ENCODE measurements at regions not wholly inside any gene's neighbourhood (a gene's known extent, or its start where the extent isn't known, plus 50 kb on each side); places are given as distances from the start of the nearest gene placed in this dataset.

- no peak for DNase-seq
- intact Hi-C loops (cut with DNase I) = no loop called here
- H3K36me3 ChIP-seq = no peaks in the 10 kb centered on the region
- WGBS, 2 donors = 74 to 88% methylated on average over 1 of the region's 1 CpG
- TF ChIP-seq POLR2A (IDR thresholded peaks at IDR 0.05) (no peak), POLR2AphosphoS5 (IDR thresholded peaks at IDR 0.05) (no peak), EP300 (IDR thresholded peaks at IDR 0.05) (no peak), CTCF (IDR thresholded peaks at IDR 0.05) (no peak)
- no peaks in the 10 kb centered on the region for H3K9me3 ChIP-seq
- no peaks in the 10 kb centered on the region for H3K27me3 ChIP-seq
- H3K4me3 ChIP-seq = no peak overlapping the region
- no peak overlapping the region for H3K27ac ChIP-seq
- H3K4me1 ChIP-seq = peaks cover 0 to 9% (median 7%) of the 10 kb centered on the region in 4 donors
These were observed 259.6 kb upstream of the UBE2E3 start for GRCh38 chr2:180720829-180721228.

GRCh38 chr2:180717588-180717987, 262.8 kb upstream of the UBE2E3 start:
- Histone ChIP-seq H3K4me3 (no peak overlapping the region), H3K36me3 (no peaks in the 10 kb centered on the region), H3K4me1 (peaks cover 0 to 1% (median under 1%) of the 10 kb centered on the region in 4 donors), H3K27ac (no peak overlapping the region), H3K27me3 (no peaks in the 10 kb centered on the region), H3K9me3 (peaks cover 0 to under 1% (median 0%) of the 10 kb centered on the region in 4 donors)
- TF ChIP-seq POLR2A (IDR thresholded peaks at IDR 0.05) (no peak), CTCF (IDR thresholded peaks at IDR 0.05) (no peak)
- WGBS, 2 donors = 87 to 94% methylated on average over 3 of the region's 3 CpGs
- DNase-seq = no peak
- intact Hi-C loops (cut with DNase I) = no loop called here

GRCh38 chr2:180716186-180717180, 263.9 kb upstream of the UBE2E3 start:
- no peak overlapping the region for H3K27ac ChIP-seq
- H3K4me3 ChIP-seq = no peak overlapping the region
- intact Hi-C loops (cut with DNase I) = no loop called here
- TF ChIP-seq EP300 (IDR thresholded peaks at IDR 0.05) (no peak), POLR2AphosphoS5 (IDR thresholded peaks at IDR 0.05) (no peak), POLR2A (IDR thresholded peaks at IDR 0.05) (no peak), CTCF (IDR thresholded peaks at IDR 0.05) (no peak)
- H3K9me3 ChIP-seq = peaks cover 0 to 2% (median 0%) of the 10 kb centered on the region in 4 donors
- 84 to 86% methylated on average over 4 of the region's 4 CpGs for WGBS, 2 donors
- H3K27me3 ChIP-seq = no peaks in the 10 kb centered on the region
- H3K4me1 ChIP-seq = no peaks in the 10 kb centered on the region
- no peaks in the 10 kb centered on the region for H3K36me3 ChIP-seq
- DNase-seq = no peak

GRCh38 chr2:180715044-180715443, 265.4 kb upstream of the UBE2E3 start:
- no peak for DNase-seq
- Histone ChIP-seq H3K36me3 (no peaks in the 10 kb centered on the region), H3K9me3 (peaks cover 0 to 2% (median 0%) of the 10 kb centered on the region in 4 donors), H3K27ac (no peak overlapping the region), H3K4me3 (no peak overlapping the region), H3K4me1 (no peaks in the 10 kb centered on the region), H3K27me3 (no peaks in the 10 kb centered on the region)
- WGBS, 2 donors = 5 to 49% methylated on average over 1 of the region's 1 CpG
- intact Hi-C loops (cut with DNase I) = no loop called here
- TF ChIP-seq CTCF (IDR thresholded peaks at IDR 0.05) (no peak), POLR2A (IDR thresholded peaks at IDR 0.05) (no peak), POLR2AphosphoS5 (IDR thresholded peaks at IDR 0.05) (no peak), EP300 (IDR thresholded peaks at IDR 0.05) (no peak)

Measured in sigmoid colon (tissue), 6 donors.